ENCODE measurements at regions not wholly inside any gene's neighbourhood (a gene's known extent, or its start where the extent isn't known, plus 50 kb on each side); places are given as distances from the start of the nearest gene placed in this dataset.

DNA sequence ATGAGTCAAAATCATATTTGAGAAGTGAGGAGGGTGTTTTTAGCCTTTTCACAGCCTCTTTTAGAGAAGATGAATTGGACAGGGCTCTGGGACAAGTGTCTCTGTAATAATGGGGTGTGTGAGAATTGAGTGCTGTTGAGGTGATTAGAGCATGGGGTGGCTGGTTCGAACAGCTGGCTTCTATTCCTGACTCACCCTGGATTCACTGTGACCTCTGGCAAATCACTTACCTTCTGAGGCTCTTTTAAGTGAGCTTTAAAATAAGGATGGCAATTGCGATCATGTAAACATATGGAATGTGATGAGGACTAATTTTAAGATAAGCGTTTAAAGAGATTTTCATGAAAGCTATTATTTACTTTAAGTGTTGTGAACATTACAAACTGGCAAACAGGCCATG, 243.4 kb downstream of the ADGRL2 start:
- no peaks in the 10 kb centered on the region for H3K79me2 ChIP-seq (ENCODE audit: control insufficient read depth, insufficient read depth, low read length, poor library complexity)
- no peak overlapping the region for H2AK5ac ChIP-seq (ENCODE audit: low read length)
- no peak overlapping the region for H4K91ac ChIP-seq (ENCODE audit: low read depth, low read length)
- H3K9ac ChIP-seq (ENCODE audit: low read length) = no peak overlapping the region
- no peak overlapping the region for H3K23ac ChIP-seq (ENCODE audit: low read length)
- no peak overlapping the region for H2BK120ac ChIP-seq (ENCODE audit: insufficient read depth, low read length, poor library complexity)
- no peaks in the 10 kb centered on the region for H3K79me1 ChIP-seq (ENCODE audit: low read length)
- no peaks in the 10 kb centered on the region for H3K4me1 ChIP-seq (ENCODE audit: control insufficient read depth in 1 of 2, insufficient read depth in 2 of 2, low read length in 2 of 2)
- no peak overlapping the region for H4K8ac ChIP-seq (ENCODE audit: low read depth, low read length)
- no peak overlapping the region for H2BK12ac ChIP-seq (ENCODE audit: low read length)
- H3K18ac ChIP-seq (ENCODE audit: low read length) = no peak overlapping the region
- no peak overlapping the region for H3K4me2 ChIP-seq (ENCODE audit: low read length)
- no peaks in the 10 kb centered on the region for H3K36me3 ChIP-seq (ENCODE audit: control insufficient read depth in 1 of 2, insufficient read depth in 2 of 2, low read length in 2 of 2)
- no peak overlapping the region for H3K14ac ChIP-seq (ENCODE audit: low read length)
- no CpG with 5 or more reads among the region's 3 CpGs for WGBS (ENCODE audit: extremely low coverage, insufficient coverage, insufficient read length)
- H3K4me3 ChIP-seq (ENCODE audit: low read depth, low read length) = no peak overlapping the region
- no peak overlapping the region for H2BK5ac ChIP-seq (ENCODE audit: low read depth, low read length, poor library complexity)
- no peak overlapping the region for H3K4ac ChIP-seq (ENCODE audit: low read depth, low read length)
- DNase-seq = no peak
- no peaks in the 10 kb centered on the region for H3K9me3 ChIP-seq (ENCODE audit: insufficient read depth, low read depth, low read length)
- H3K27me3 ChIP-seq (ENCODE audit: insufficient read depth, low read length) = no peaks in the 10 kb centered on the region
- no peak overlapping the region for H4K12ac ChIP-seq (ENCODE audit: low read depth, low read length)
- H3K27ac ChIP-seq (ENCODE audit: low read depth, low read length) = no peak overlapping the region
- no peak overlapping the region for H2AFZ ChIP-seq (ENCODE audit: insufficient read depth, low read length, poor library complexity)

DNA sequence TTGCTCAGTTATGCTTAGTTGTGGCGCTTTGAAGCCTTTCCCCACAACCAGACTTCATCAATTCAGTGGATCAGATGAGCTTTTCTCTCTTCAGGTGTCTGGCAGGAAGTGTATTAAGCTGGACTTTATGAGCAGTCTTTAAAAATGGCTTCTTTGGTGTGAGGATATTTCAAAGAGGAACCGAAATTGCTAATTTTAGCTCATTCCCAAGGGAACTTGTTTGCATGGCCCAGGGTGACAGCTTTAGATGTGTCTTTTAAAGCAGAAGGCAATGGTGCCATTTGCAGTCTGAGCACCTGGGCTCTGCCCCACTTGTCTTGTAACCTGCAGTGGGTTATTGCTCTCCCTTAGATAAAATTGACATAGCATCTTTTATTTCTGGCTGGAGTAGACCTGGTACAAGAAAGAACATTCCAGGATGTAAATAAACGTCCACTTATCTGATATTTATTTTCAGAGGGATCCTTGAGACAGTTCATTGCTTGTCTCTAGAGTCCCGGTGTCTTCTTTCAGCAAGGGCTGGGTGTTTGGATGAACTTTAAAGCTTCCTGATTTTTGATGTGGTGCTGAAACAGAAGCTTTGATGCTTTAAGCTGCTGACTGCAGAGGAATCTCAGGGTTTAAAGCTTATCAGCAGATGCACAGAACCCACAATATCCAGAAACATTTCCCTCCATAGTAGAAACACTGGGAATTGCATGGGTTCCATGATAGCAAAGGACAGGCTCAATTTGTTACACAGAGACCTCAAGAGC, 241.7 kb downstream of the ADGRL2 start:
- Histone ChIP-seq H4K91ac (ENCODE audit: low read depth, low read length) (no peak overlapping the region), H2AFZ (ENCODE audit: insufficient read depth, low read length, poor library complexity) (no peak overlapping the region), H4K12ac (ENCODE audit: low read depth, low read length) (no peak overlapping the region), H3K79me2 (ENCODE audit: control insufficient read depth, insufficient read depth, low read length, poor library complexity) (no peaks in the 10 kb centered on the region), H2AK5ac (ENCODE audit: low read length) (no peak overlapping the region), H4K8ac (ENCODE audit: low read depth, low read length) (no peak overlapping the region), H3K9me3 (ENCODE audit: insufficient read depth, low read depth, low read length) (no peaks in the 10 kb centered on the region), H3K4me1 (ENCODE audit: control insufficient read depth in 1 of 2, insufficient read depth in 2 of 2, low read length in 2 of 2) (no peaks in the 10 kb centered on the region), H2BK12ac (ENCODE audit: low read length) (no peak overlapping the region), H3K4me3 (ENCODE audit: low read depth, low read length) (no peak overlapping the region), H3K79me1 (ENCODE audit: low read length) (no peaks in the 10 kb centered on the region), H3K18ac (ENCODE audit: low read length) (no peak overlapping the region), H3K4ac (ENCODE audit: low read depth, low read length) (no peak overlapping the region), H3K23ac (ENCODE audit: low read length) (no peak overlapping the region), H3K36me3 (ENCODE audit: control insufficient read depth in 1 of 2, insufficient read depth in 2 of 2, low read length in 2 of 2) (no peaks in the 10 kb centered on the region), H3K14ac (ENCODE audit: low read length) (no peak overlapping the region), H3K27me3 (ENCODE audit: insufficient read depth, low read length) (no peaks in the 10 kb centered on the region), H2BK120ac (ENCODE audit: insufficient read depth, low read length, poor library complexity) (no peak overlapping the region), H3K27ac (ENCODE audit: low read depth, low read length) (no peak overlapping the region), H2BK5ac (ENCODE audit: low read depth, low read length, poor library complexity) (no peak overlapping the region), H3K4me2 (ENCODE audit: low read length) (no peak overlapping the region), H3K9ac (ENCODE audit: low read length) (no peak overlapping the region)
- no peak for DNase-seq
- WGBS (ENCODE audit: extremely low coverage, insufficient coverage, insufficient read length) = no CpG with 5 or more reads among the region's 4 CpGs
